Heart left ventricle (tissue), 13 donors: ENCODE measurements at regions not wholly inside any gene's neighbourhood (a gene's known extent, or its start where the extent isn't known, plus 50 kb on each side); places are given as distances from the start of the nearest gene placed in this dataset.

Experiments used
- CTCF ChIP-seq, 12 donors: fragments of 200-600 bp; sonication (generic) in 4 of 12; IDR thresholded peaks; one replicate each; pipeline versions ENCODE4 v1.5.0 to v1.8.0; 2018 to 2022; ENCODE audit warnings: antibody characterized with exemption in 12 of 12, mild to moderate bottlenecking in 5 of 12
- POLR2A ChIP-seq, 2 donors: fragments of 450-650 bp; IDR thresholded peaks; one replicate each; pipeline ENCODE4 v1.6.1; 2017; ENCODE audit warnings: antibody characterized with exemption in 2 of 2, mild to moderate bottlenecking in 2 of 2, moderate library complexity in 2 of 2
- donor health status: ischemic (EF 13 %, LVEDD 7.1; RV severe dilation, severe dysfunction).
- donor health status: DM: no; HTN: yes; CAD: no.
- donor health status: DM: no; HTN: no; CAD: no.
- donor health status: ischemic (EF 25% LVEDD 6.9; RV normal size, moderate dysfunction).
- donor health status: ischemic (EF 25% LVEDD 5.7; RV mildly dilated, moderate dysfunction).
- donor health status: ischemic (EF 35%, LVEDD 5.7; RV mildly dilated, moderate dysfunction).
- donor health status: nonischemic (EF 11% LVEDD 7.7; RV severe dilation, severe dysfunction).
- donor health status: DM: yes; HTN: yes; CAD: no.
- donor health status: PGD.
- donor health status: ischemic (EF 29% LVEDD 5.4; RV normal size, mild dysfunction).
- donor health status: nonischemic (EF 23%, LVEDD 6.1; RV moderate dilation, normal function).

DNA sequence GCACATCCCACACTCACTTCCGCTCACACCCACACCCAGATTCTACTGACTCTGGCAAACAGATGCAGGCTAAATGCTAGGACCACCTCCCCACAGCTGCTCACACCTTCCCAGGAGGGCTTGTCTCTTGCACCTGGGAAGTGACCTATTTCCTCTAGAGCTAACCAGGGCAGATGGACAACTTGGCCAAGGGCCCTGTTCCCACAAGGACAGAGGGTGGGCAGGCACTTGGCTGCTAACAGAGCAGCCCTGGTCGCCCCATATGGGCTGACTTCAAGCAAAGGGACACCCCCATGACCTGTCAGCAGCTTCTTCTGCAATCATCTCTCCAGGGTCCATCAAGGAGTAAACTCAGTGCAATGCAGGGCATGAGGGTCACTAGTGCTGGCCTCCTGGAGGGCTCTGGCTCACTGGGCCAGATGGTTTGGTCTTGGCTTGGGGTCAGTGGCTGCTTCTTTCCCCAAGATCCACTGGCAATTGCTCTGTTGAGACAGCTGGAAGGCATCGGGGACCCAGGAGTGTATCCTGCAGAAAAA lies 641.5 kb downstream of the PLPP3 start:
- TF ChIP-seq POLR2A (IDR thresholded peaks at IDR 0.05), result no peak
- no peak for TF ChIP-seq CTCF (IDR thresholded peaks at IDR 0.05)
